ENCODE measurements at regions not wholly inside any gene's neighbourhood (a gene's known extent, or its start where the extent isn't known, plus 50 kb on each side); places are given as distances from the start of the nearest gene placed in this dataset.

- H3K4me3 ChIP-seq, result no peak overlapping the region
- H3K4me1 ChIP-seq (replicated peaks in 1 of 2; ENCODE audit: control insufficient read depth in 2 of 2, insufficient read depth in 2 of 2, low read length in 2 of 2), result no peaks in the 10 kb centered on the region
- no TSS peak for BruUV-seq (replicated peaks)
- 0% methylated on average over 1 of the region's 1 CpG for WGBS (ENCODE audit: insufficient coverage, low coverage, missing lambda C conversion rate)
- no peak overlapping the region for H3K9ac ChIP-seq (ENCODE audit: insufficient read depth in 1 of 2, low read depth in 2 of 2, low read length in 2 of 2)
- no peak overlapping the region for H2AFZ ChIP-seq (ENCODE audit: low read depth, low read length)
- no peaks in the 10 kb centered on the region for H3K79me2 ChIP-seq (ENCODE audit: control insufficient read depth, insufficient read depth, low read length)
- DNase-seq (ENCODE audit: extremely low read depth in 1 of 4, low spot score in 3 of 4) (no peak), FAIRE-seq (no peak), ATAC-seq (no peak)
- H3K4me2 ChIP-seq (ENCODE audit: insufficient read depth, low read length), result no peak overlapping the region
- H3K27ac ChIP-seq (ENCODE audit: extremely low read depth, low read depth, low read length), result no peak overlapping the region
- in situ Hi-C loops (cut with MboI) (no loop called here), intact Hi-C loops (cut with micrococcal nuclease) (loop anchor here (10.0 kb wide), 1 partner anchor 289 kb away; the partner anchor contains the start of gene EIF1AX)
- no peaks in the 10 kb centered on the region for H3K36me3 ChIP-seq (ENCODE audit: control insufficient read depth, insufficient read depth, low read length)
- no peaks in the 10 kb centered on the region for H4K20me1 ChIP-seq (replicated peaks; ENCODE audit: control insufficient read depth, insufficient read depth, low read length)
- POLR2A ChIA-PET, result no interaction called here
- CTCF ChIA-PET (ENCODE audit: low intra/inter-chr PET ratio), result no interaction called here
- no peaks in the 10 kb centered on the region for H3K27me3 ChIP-seq (ENCODE audit: control insufficient read depth in 2 of 2, insufficient read depth in 2 of 2, low read length in 2 of 2)
- H3K9me3 ChIP-seq (replicated peaks; ENCODE audit: control insufficient read depth, insufficient read depth, low read depth, low read length), result no peaks in the 10 kb centered on the region
- H3K9me1 ChIP-seq (ENCODE audit: control insufficient read depth, insufficient read depth, low read length), result no peaks in the 10 kb centered on the region
- TF ChIP-seq NR3C1 (CRISPR knock-in tag; IDR thresholded peaks at IDR 0.05), result no peak
- no peak for TF ChIP-seq ZMIZ1 (IDR thresholded peaks at IDR 0.05; ENCODE audit: low read depth in 2 of 2, low read length in 2 of 2)
- no peak for TF ChIP-seq THRA (IDR thresholded peaks at IDR 0.05)
- no peak for TF ChIP-seq NFATC3 (IDR thresholded peaks at IDR 0.05)
- TF ChIP-seq MIER1 (IDR thresholded peaks at IDR 0.05; ENCODE audit: low read depth), result no peak
- no peak for TF ChIP-seq USF2 (CRISPR knock-in tag; IDR thresholded peaks at IDR 0.05)
- TF ChIP-seq BCLAF1 (IDR thresholded peaks at IDR 0.05; ENCODE audit: borderline replicate concordance in 1 of 2, control insufficient read depth in 1 of 2, low read depth in 2 of 2, low read length in 1 of 2), result no peak
- TF ChIP-seq ZNF655 (CRISPR knock-in tag; IDR thresholded peaks at IDR 0.05), result no peak
- TF ChIP-seq CC2D1A (IDR thresholded peaks at IDR 0.05), result no peak
- TF ChIP-seq ELK3 (CRISPR knock-in tag; IDR thresholded peaks at IDR 0.05), result no peak
- TF ChIP-seq MAX (CRISPR knock-in tag; IDR thresholded peaks at IDR 0.05), result no peak
Measured at GRCh38 chrX:20433388-20433775, 166.7 kb upstream of the RPS6KA3 start.

Measured in K562 (cell line).